Skeletal muscle cell (primary cell): ENCODE measurements at regions not wholly inside any gene's neighbourhood (a gene's known extent, or its start where the extent isn't known, plus 50 kb on each side); places are given as distances from the start of the nearest gene placed in this dataset.
A peak's percentile ranks its signal among the peaks of the same experiment; 100 is the strongest.

ENCODE experiments used
- DNase-seq: peaks from one replicate; pipeline ENCODE4 v3.0.0-alpha.2; 2010; ENCODE audit warnings: low read depth
- H3K4me3 ChIP-seq: 2 replicates; pipeline ENCODE4 v1.5.1; 2011; ENCODE audit warnings: low read depth, mild to moderate bottlenecking, control low read depth, low read length, moderate library complexity

DNA sequence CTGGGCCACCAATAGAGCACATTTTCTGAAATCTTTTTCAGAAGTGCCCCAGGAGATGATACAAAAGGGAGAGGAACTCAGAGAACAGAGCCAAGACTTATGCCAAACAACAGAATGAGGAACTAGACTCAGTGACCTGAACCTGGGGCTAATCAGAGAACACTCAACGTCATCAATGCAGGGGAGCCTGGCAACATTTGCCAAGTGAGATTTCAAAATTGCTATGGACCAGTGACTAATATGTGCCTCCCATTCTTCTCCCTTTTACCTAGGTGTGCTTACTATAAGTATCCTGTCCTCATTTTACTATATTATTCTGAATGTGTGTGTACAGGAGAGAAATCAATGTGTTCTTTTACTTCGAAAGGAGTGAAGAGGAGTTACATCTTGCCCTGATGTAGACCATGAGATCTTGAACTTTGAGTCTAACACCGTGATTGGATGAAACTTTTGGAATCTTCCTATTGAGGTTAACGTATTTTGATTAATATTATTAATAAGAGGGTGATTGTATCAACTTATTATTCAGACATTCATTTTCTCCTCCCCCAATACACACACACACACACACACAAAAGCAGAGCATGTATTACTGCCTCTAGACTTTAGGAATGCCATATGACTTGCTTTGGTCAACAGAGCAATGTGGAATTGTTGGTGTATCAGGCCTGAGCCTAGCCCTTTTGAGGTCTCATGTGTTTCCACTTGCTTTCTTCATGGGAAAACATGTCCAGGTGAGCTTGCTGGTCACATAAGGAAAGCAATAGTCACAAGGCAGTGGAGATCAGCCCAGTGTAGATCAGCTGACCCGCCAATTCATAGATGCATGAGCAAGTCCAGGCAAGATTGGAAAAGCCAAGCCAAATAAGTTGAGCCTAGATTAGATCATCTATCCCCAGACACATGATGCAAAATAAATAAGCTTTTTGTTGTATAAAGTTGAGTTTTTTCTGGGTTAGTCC is 80.3 kb upstream of the ETS2 start:
- H3K4me3 ChIP-seq = no peak overlapping the region
- DNase-seq = no peak

- no peak overlapping the region for H3K4me3 ChIP-seq
- DNase-seq = no peak
Observed at GRCh38 chr21:38726482-38726881, 79.2 kb upstream of the ETS2 start.

DNA sequence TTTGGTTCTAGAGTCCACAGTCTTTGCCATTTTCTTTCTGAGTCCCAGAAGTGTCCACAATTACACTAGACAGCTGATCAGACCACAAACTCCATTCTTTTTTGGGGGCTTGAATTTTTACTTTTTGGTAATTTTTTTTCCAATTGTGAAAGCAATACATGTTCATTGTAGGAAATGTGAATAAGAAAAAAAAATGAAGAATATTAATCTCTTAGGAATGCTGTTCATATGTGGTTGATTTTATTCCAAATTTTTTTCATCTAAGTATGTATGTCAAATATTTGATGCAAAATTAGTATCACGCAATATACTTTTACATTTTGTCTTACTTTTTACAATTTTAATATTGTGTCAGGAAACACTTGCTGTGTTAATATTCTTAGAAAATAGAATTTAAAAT is 76.4 kb upstream of the ETS2 start:
- no peak overlapping the region for H3K4me3 ChIP-seq
- no peak for DNase-seq

DNA sequence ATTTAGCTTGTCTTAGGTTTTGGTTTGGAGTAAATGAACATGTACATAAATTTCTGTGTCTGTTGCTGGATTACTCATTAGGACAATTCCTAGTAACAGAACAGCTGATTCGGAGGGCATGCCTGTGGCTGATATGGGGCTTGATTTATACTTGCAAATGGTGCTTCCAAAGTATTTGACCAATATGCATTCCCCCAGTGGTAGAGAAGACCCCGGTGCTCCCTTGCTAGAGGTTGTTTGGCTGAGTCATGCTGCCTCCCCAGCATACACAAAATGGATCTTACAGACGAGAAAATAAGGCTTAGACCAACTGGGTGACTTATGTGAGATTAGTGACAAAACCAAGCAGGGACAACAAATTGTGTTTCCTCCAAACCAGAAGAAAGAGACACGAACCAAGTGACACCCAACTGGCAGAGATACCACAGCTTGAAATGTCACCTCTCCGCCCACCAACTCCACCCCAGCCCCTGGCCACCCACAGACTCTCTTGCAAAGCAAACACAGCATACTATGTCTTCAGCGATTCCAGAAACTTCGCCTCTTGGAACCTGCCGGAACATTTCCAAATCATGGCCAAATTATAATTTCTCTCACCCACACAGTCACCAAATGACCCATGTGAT is 75.9 kb upstream of the ETS2 start:
- no peak overlapping the region for H3K4me3 ChIP-seq
- DNase-seq = no peak

GRCh38 chr21:38733972-38734546 is 71.7 kb upstream of the ETS2 start:
- DNase-seq = peak; percentile 40
- peak overlapping the region; percentile 24 for H3K4me3 ChIP-seq

- no peak overlapping the region for H3K4me3 ChIP-seq
- no peak for DNase-seq
Observed at GRCh38 chr21:38734646-38735365, 70.9 kb upstream of the ETS2 start.

- H3K4me3 ChIP-seq = no peak overlapping the region
- no peak for DNase-seq
Observed at GRCh38 chr21:38735626-38736206, 70.0 kb upstream of the ETS2 start.

- no peak overlapping the region for H3K4me3 ChIP-seq
- no peak for DNase-seq
Observed at GRCh38 chr21:38740090-38740489, 65.6 kb upstream of the ETS2 start.

DNA sequence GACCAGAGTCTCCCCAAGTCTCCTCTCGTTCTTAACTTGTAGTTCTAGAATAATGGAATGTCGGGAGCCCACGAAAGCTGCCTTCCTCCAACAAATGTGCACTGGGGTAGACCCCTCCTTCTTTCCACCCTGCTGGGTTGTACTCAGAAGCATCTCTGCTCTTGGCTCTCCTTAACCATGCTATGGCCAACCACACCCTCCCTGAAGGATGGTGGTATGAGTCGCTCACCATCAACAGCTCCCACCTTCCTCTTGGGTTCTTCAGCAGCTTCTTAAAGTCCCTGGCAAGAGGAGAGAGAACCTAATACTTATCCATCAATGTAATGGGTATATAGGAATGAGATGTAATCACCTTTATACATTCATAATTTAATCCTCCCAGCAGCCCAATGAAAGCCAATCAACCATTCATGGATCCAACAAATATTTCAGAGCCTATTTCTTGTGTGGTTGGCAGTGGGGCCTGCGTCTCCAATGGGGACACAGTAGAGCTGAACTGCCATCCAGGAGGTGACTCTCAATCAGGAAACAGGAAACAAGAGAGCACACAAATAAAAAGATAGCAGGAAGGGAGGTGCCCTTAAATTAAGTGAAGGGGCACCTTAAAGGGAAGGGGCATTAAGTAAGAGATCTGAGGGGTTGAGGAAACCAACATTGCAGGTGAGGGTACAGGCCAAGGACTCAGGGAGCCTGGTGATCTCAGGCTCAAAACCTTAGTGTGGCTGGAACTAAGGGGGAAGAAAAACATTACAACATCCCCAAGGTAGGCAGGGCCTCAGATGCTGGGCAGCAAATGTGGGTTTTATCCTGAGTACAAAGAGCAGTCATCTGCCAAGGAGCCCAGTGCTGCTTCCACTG is 64.4 kb upstream of the ETS2 start:
- no peak overlapping the region for H3K4me3 ChIP-seq
- no peak for DNase-seq

- DNase-seq = no peak
- no peak overlapping the region for H3K4me3 ChIP-seq
Observed at GRCh38 chr21:38741950-38742256, 63.8 kb upstream of the ETS2 start.

DNA sequence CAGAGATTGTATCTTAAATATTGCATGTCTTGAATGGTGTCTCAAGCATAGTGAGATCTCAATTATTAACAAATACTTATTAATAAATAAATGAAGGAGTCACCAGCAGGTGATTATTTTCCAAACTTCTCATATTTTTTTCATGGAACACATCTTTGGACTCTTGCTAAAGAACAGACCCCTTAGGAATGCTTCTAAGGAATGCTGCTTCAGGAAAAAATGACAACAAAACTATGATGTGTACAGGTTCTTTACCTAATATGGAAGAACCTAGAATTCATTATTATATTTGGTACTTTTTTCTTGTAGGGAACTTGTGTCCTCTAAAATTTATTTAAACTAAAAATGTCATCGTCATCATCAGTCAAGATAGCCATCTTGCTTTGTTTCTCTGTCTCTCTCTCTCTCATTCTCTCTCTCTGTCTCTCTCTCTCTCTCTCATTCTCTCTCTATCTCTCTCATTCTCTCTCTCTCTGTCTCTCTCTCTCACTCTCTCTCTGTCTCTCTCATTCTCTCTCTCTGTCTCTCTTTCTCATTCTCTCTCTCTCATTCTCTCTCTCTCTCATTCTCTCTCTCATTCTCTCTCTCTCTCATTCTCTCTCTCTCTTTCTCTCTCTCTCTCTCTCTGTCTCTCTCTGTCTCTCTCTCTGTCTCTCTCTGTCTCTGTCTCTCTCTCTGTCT is 63.0 kb upstream of the ETS2 start:
- no peak overlapping the region for H3K4me3 ChIP-seq
- no peak for DNase-seq

DNA sequence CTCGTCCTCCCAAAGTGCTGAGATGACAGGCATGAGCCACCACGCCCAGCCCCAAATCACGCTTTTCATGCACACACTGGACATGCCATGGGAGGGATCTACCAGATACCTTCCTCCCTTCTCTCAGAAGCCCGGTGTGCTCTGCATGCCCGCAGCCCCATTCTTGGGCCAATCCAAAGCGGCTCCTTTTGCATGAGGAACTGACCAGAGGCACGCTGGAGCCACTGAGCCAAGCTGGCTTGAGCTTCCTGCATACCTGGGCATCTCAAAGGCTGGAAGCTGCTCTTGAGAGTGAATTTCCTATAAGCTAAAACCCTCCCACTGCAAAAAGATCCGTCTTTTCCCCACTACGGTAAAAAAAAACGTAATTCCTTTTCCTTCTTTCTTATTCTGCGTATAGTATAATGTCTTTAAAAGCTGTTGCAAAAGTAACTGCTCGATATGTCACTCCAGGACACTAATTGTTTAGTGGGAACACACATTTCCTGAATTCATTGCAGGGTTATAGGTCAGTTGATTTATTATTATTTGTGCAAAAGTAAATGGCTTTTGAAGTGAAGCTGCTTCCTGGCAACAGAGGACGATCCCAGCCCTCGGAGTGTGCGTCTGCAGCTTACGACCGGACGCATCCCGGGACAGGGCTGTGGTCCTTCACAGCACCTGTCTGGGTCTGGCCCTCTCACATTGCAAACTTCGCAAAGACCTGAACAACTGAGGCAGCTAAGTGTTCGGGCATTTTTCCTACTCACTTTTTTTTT is 61.8 kb upstream of the ETS2 start:
- DNase-seq = no peak
- no peak overlapping the region for H3K4me3 ChIP-seq

DNA sequence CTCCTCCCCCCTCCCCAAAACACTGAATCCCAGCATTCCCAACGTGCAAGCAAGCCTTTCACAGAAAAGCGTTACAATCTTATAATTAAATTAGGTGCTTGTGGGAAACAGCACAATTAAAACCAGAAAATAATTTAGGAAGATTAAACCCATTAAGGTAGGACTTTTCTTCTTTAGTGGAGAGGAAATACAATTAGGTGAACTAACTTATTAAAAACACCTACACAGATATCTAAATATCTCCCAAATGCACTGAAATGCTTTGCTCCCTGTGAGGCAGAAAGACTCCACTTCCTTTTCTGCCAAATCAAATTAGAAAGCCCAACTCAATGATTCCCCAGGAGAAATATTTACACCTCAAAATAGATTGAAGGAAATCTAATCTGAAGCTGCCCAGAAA is 60.9 kb upstream of the ETS2 start:
- H3K4me3 ChIP-seq = no peak overlapping the region
- DNase-seq = no peak

- no peak for DNase-seq
- H3K4me3 ChIP-seq = no peak overlapping the region
Observed at GRCh38 chr21:38747810-38748209, 57.9 kb upstream of the ETS2 start.

- no peak for DNase-seq
- no peak overlapping the region for H3K4me3 ChIP-seq
Observed at GRCh38 chr21:38751379-38752050, 54.2 kb upstream of the ETS2 start.

GRCh38 chr21:38752051-38752505 is 53.7 kb upstream of the ETS2 start:
- no peak overlapping the region for H3K4me3 ChIP-seq
- no peak for DNase-seq

GRCh38 chr21:38753114-38753513 is 52.6 kb upstream of the ETS2 start:
- DNase-seq = no peak
- H3K4me3 ChIP-seq = no peak overlapping the region
